Fibroblast of skin of back (primary cell): ENCODE measurements at regions not wholly inside any gene's neighbourhood (a gene's known extent, or its start where the extent isn't known, plus 50 kb on each side); places are given as distances from the start of the nearest gene placed in this dataset.

Experiments
- DNase-seq: peaks from one replicate; pipeline ENCODE4 v3.0.0-alpha.2; 2013

GRCh38 chr2:67255933-67256615 lies 141.1 kb upstream of the ETAA1 start:
- peak; percentile 24 for DNase-seq

GRCh38 chr2:67256892-67257291 lies 140.2 kb upstream of the ETAA1 start:
- peak; percentile 89 for DNase-seq

DNA sequence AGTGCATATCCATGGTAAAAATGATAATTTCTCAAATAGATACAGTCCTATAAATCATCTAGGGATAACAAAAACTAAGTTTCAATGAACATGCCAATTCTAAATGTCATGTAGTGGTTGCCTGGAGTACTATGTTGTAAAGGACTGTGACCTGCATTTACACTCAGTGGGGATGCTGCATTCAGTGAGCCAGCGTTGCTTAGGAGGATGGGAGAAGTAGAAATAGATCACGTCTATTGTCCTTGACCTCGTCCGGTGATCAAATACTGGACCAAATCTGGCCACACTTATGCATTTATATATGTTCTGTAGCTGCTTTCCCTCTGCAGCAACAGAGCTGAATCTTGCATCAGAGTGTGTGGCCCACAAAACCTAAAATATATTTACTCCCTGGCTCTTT lies 139.0 kb upstream of the ETAA1 start:
- DNase-seq = no peak

DNA sequence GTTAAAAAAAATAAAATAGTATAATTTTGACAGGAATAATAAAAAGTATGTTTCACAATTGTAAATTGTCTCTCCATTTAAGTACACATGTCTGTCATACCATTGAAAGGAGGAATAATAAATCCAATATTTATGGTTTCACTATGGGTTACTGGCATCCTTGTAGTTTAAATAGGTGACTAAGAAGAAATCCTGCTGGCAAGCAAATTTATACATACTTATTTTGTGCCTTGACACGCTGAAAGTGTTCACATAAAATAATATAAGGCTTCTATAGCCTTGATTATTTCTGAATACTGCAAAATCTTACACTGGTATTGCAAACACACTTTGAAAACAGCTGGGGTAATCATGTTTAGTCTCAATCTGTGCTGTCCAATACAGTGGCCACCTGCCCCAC lies 138.3 kb upstream of the ETAA1 start:
- DNase-seq = no peak

- peak; percentile 87 for DNase-seq
Observed at GRCh38 chr2:67259556-67260342, 137.4 kb upstream of the ETAA1 start.

- DNase-seq = peak; percentile 99
Observed at GRCh38 chr2:67260343-67261277, 136.5 kb upstream of the ETAA1 start.

DNA sequence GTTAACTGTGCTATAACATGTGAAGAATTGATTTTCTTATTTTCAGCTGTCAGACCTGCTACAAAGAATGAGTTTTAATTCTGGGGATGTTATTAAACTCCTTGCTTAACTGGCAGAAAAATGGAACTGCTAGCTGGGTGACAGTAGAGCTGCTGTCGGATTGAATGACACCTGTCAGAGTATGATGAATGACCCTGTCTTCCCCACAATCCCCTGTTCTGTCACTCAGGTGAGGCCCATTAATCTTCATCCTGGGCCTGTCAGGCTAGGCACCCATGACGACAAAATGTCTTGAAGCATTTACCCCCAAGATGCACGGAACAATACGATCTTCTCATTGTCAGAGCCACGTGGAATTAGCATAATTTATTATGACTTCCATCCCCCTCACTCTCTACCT lies 129.9 kb upstream of the ETAA1 start:
- no peak for DNase-seq

DNA sequence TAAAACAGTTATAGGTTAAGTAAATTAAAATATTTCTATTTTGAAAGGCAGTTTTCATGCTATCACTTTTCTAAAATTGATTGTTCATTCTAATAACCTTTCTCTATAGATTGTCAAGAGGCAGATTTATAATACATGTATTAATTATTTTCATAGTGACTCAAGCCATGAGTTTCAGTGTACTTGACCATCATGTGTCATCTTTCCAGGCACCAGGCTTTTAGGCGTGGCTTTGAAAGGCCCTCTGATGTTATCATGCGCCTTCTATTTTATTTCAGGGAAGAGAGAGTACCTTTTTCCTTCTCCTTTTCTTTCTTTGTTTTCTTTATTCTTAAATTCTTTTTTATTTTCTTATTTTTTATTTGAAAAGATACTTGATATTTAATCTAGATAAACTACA lies 128.3 kb upstream of the ETAA1 start:
- DNase-seq = peak; percentile 80

DNA sequence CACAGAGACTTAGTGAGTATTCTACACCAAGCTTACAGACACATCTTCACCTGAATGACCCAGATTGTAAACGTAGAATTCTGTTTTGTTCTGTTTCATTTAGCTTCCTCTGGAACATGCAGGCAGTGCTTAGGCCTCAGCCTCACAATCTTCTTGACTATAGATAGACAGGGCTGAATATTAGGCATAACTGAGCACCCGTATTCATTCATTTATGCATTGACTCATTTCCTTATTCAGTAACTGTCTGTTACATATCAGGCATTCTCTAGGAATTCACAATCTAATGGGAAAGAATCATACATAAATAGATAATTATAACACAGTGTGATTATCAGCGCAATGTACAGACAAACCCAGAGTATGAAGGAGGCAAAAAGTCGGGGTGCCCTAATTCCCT lies 124.9 kb upstream of the ETAA1 start:
- peak; percentile 68 for DNase-seq

DNA sequence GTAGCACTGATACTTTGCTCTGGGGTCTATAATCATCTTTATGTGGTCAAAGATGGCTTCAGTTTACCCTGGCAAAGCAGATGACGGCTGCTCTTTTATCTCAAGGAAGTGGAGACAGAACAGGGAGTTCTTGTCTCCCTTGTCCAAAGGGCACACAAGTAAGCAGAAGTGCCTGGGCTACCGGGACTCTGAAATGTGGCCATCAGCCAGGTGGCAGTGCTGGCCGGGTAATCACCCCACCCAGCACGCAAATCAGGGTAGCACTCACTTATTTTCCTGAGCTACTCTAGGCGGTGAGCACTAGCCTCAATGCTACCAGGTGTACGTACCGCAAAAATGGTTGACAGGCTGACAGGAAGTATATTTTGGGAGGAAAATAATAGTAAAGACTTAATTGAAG lies 119.7 kb upstream of the ETAA1 start:
- no peak for DNase-seq

GRCh38 chr2:67281101-67281500 lies 116.0 kb upstream of the ETAA1 start:
- no peak for DNase-seq

GRCh38 chr2:67283641-67284040 lies 113.5 kb upstream of the ETAA1 start:
- no peak for DNase-seq

GRCh38 chr2:67286981-67287759 lies 110.0 kb upstream of the ETAA1 start:
- DNase-seq = no peak

GRCh38 chr2:67289271-67289670 lies 107.9 kb upstream of the ETAA1 start:
- no peak for DNase-seq

DNA sequence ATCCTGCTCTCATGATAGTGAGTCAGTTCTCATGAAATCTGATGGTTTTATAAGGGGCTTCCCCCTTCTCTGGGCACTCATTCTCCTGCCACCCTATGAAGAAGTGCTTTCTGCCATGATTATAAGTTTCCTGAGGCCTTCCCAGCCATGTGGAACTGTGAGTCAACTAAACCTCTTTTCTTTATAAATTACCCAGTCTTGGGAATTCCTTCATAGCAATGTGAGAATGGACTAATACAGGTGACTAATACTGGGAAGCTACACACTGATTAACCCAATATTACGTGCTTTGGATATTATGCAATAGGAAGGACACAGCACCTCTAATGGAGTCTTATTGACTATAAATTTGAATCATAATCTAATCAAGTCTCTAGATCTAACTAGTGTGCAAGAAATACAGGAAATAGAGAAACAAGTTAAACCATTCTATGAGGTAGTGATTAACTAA lies 107.2 kb upstream of the ETAA1 start:
- peak; percentile 65 for DNase-seq

GRCh38 chr2:67290451-67291290 lies 106.5 kb upstream of the ETAA1 start:
- DNase-seq = peak; percentile 94

DNA sequence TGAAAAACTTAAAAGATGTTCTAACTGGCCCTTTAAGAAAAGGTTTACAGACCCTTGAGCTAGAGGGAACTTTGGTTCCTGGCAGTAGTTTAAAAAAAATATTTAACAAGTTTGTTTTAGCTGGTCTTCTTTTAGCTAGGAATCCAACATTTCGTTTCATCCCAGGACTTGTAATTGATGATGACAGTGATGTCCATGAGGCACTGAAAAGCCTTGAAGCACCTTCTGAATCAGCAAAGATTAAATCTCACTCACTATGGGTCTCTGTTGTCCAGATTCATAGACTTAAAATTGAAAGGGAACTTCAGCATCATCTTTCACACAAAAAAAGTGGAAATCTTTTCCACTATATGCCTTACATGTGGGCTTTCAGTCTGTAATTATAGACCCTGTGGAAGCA lies 102.9 kb upstream of the ETAA1 start:
- no peak for DNase-seq

- no peak for DNase-seq
Observed at GRCh38 chr2:67295406-67295805, 101.7 kb upstream of the ETAA1 start.

GRCh38 chr2:67295851-67296250 lies 101.3 kb upstream of the ETAA1 start:
- DNase-seq = peak; percentile 34

GRCh38 chr2:67304300-67304890 lies 92.7 kb upstream of the ETAA1 start:
- DNase-seq = no peak

DNA sequence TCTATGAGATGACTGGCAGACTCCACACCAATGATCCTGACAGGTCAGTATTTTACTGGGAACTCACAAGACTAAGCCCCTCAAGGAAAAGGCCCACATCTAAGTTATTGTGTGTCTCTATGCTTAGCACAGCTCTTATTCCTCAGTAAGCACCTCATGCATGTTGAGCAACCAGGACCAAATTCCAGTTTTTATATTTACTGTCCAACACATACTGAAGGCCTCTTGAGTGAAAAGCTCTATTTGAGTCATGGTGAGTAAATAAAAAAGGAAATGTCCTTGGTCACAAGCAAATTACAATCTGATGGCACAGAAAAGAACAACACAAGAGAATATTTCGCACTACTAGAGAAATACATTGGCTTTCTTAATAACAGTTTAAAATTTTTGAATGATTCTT lies 87.9 kb upstream of the ETAA1 start:
- DNase-seq = peak; percentile 23
